CD4-positive, alpha-beta T cell (primary cell): ENCODE measurements at regions not wholly inside any gene's neighbourhood (a gene's known extent, or its start where the extent isn't known, plus 50 kb on each side); places are given as distances from the start of the nearest gene placed in this dataset.

Experiments
- ATAC-seq: fragments of 200-7000 bp; cut with Tn5 transposase; one replicate; pipeline ENCODE4 v1.10.0; 2022; ENCODE audit warnings: mild to moderate bottlenecking; ENCODE audit not compliant: poor library complexity
- CTCF ChIA-PET: fragments of 350-600 bp; sonication (Branson Sonifier 250); formaldehyde crosslinking; loops from one replicate; lab custom pipeline; 2021; ENCODE audit warnings: antibody characterized with exemption, inconsistent platforms; lab: Charles Lee
- POLR2A ChIA-PET: fragments of 350-600 bp; sonication (Branson Sonifier 250); formaldehyde crosslinking; loops from one replicate; lab custom pipeline; 2021; ENCODE audit warnings: antibody characterized with exemption, inconsistent platforms; lab: Charles Lee
- DNase-seq, 14 experiments: peaks; one replicate each; pipeline ENCODE4 v3.0.0-alpha.2; 2013 to 2020; ENCODE audit warnings: mixed read lengths in 2 of 14
- H3K27ac ChIP-seq, 2 donors: one replicate each; pipeline versions ENCODE4 v1.5.1 to v1.7.0; 2013; ENCODE audit warnings: low read length in 2 of 2, low read depth in 1 of 2, mild to moderate bottlenecking in 1 of 2
- H3K27me3 ChIP-seq, 2 experiments: 1 replicate in 1 of 2; 2 replicates in 1 of 2; pipeline versions ENCODE4 v1.6.1 to v1.7.0; 2013; ENCODE audit warnings: low read length in 2 of 2, control low read depth in 1 of 2, mild to moderate bottlenecking in 1 of 2, moderate library complexity in 1 of 2; ENCODE audit not compliant: insufficient read depth in 2 of 2, control insufficient read depth in 1 of 2
- H3K36me3 ChIP-seq: one replicate; pipeline ENCODE4 v1.6.1; 2013; ENCODE audit warnings: low read length, control low read depth; ENCODE audit not compliant: insufficient read depth
- H3K4me1 ChIP-seq: one replicate; pipeline ENCODE4 v1.6.1; 2013; ENCODE audit warnings: low read length, control low read depth; ENCODE audit not compliant: insufficient read depth
- H3K4me3 ChIP-seq: one replicate; pipeline ENCODE4 v1.5.1; 2013; ENCODE audit warnings: mild to moderate bottlenecking, low read length, moderate library complexity
- H3K9me3 ChIP-seq, 2 experiments: 1 replicate in 1 of 2; 2 replicates in 1 of 2; pipeline versions ENCODE4 v1.6.1 to v1.7.0; 2013; ENCODE audit warnings: low read length in 2 of 2, mild to moderate bottlenecking in 2 of 2, control low read depth in 1 of 2, moderate library complexity in 1 of 2; ENCODE audit not compliant: control insufficient read depth in 1 of 2, insufficient read depth in 1 of 2
- H3K27ac Mint-ChIP-seq: one replicate; pipeline ENCODE4 v1.8.0; 2020; ENCODE audit warnings: mixed read lengths
- H3K27me3 Mint-ChIP-seq: one replicate; pipeline ENCODE4 v1.8.0; 2021; ENCODE audit warnings: mixed read lengths
- H3K36me3 Mint-ChIP-seq: one replicate; pipeline ENCODE4 v1.8.0; 2021; ENCODE audit warnings: low read depth, mixed read lengths
- H3K4me1 Mint-ChIP-seq: one replicate; pipeline ENCODE4 v1.8.0; 2021; ENCODE audit warnings: low read depth, mixed read lengths
- H3K4me3 Mint-ChIP-seq: one replicate; pipeline ENCODE4 v1.8.0; 2020; ENCODE audit warnings: mild to moderate bottlenecking, mixed read lengths
- H3K9me3 Mint-ChIP-seq: one replicate; pipeline ENCODE4 v1.8.0; 2020; ENCODE audit warnings: mixed read lengths
- intact Hi-C, 2 experiments: fragments of 100-400 bp; cut with DNase I in 1 of 2; cut with micrococcal nuclease in 1 of 2; formaldehyde crosslinking; loops; one replicate each; pipeline versions ENCODE4 v1.15.1 to v1.9.0; 2023 to 2025; cut with DNase I, micrococcal nuclease
- TF ChIP-seq, protein P1 (sequence below): fragments of 200-600 bp; IDR thresholded peaks from one replicate; pipeline ENCODE4 v1.8.0; 2022; ENCODE audit warnings: antibody characterized with exemption, mild to moderate bottlenecking

DNA sequence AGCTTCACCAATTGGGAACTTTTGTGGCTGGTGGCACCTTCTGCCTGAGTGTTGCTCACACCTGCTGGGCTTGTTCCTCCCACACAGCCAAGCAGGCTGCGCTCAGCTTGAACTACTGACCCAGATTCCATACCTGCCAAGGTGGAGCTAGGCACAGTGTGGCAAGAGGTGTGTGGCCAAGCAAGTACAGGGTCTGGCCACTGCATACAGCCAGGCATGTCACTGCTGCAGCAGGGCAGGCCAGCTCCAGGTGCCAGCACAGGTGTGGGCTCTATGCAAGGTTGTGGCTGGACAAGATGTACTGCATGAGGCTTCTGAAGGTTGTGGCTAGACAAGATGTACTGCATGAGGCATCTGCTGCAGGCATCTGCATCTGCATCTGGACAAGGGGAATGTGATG, 1254.8 kb downstream of the AMY1C start:
- no peak for DNase-seq
- H3K27me3 ChIP-seq: no peaks in the 10 kb centered on the region

DNA sequence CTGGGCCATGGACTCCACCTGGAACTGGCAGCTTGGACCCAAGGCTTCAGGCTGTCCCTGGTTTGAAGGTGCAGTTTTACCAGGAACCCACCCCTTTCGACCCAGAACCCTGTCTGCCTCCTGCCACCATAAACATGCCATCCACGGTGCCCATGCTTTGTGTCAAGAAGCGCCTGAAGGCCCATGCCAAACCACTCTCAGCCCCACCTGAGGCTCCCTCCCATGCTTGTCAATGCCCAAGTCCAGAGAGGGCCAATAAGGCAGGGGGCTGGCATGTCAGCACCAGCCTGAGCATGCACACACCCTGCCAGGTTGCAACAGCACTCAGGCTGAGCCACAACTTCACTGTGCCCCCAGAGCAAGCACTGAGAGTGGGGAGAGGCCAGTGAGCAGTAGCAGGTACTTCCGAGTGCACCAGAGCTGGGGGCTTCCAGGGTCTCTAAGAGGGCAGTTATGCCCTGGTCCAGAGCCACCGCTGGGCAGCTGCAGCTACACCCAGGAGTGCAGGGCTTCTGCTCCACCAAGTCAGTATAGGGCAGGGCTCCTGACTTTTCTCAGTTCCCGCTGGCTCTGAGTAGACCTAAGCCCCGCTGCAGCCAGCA, 1256.0 kb downstream of the AMY1C start:
- H3K27ac ChIP-seq: no peak overlapping the region
- intact Hi-C loops: no loop called here
- H3K36me3 ChIP-seq: no peaks in the 10 kb centered on the region
- TF ChIP-seq, protein P1, sequence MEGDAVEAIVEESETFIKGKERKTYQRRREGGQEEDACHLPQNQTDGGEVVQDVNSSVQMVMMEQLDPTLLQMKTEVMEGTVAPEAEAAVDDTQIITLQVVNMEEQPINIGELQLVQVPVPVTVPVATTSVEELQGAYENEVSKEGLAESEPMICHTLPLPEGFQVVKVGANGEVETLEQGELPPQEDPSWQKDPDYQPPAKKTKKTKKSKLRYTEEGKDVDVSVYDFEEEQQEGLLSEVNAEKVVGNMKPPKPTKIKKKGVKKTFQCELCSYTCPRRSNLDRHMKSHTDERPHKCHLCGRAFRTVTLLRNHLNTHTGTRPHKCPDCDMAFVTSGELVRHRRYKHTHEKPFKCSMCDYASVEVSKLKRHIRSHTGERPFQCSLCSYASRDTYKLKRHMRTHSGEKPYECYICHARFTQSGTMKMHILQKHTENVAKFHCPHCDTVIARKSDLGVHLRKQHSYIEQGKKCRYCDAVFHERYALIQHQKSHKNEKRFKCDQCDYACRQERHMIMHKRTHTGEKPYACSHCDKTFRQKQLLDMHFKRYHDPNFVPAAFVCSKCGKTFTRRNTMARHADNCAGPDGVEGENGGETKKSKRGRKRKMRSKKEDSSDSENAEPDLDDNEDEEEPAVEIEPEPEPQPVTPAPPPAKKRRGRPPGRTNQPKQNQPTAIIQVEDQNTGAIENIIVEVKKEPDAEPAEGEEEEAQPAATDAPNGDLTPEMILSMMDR: no peak
- CTCF ChIA-PET: no interaction called here
- DNase-seq (no peak), ATAC-seq (no peak)
- H3K4me1 ChIP-seq: no peaks in the 10 kb centered on the region
- no peaks in the 10 kb centered on the region for H3K27me3 ChIP-seq
- H3K4me1 Mint-ChIP-seq: no peaks in the 10 kb centered on the region
- POLR2A ChIA-PET: no interaction called here
- no peak overlapping the region for H3K27ac Mint-ChIP-seq
- H3K4me3 ChIP-seq: no peak overlapping the region
- no peak overlapping the region for H3K4me3 Mint-ChIP-seq
- no peaks in the 10 kb centered on the region for H3K36me3 Mint-ChIP-seq
- H3K9me3 Mint-ChIP-seq: peaks cover 9% of the 10 kb centered on the region
- H3K27me3 Mint-ChIP-seq: no peaks in the 10 kb centered on the region
- peaks cover 14% of the 10 kb centered on the region in 2 experiments for H3K9me3 ChIP-seq

More for the DNA sequence above, 1254.8 kb downstream of the AMY1C start:
- no peaks in the 10 kb centered on the region for H3K36me3 ChIP-seq
- TF ChIP-seq, protein P1: no peak
- intact Hi-C loops: no loop called here
- H3K9me3 ChIP-seq: peaks cover 14% of the 10 kb centered on the region in 2 experiments
- no peak overlapping the region for H3K27ac Mint-ChIP-seq
- peaks cover 15% of the 10 kb centered on the region for H3K9me3 Mint-ChIP-seq
- POLR2A ChIA-PET: no interaction called here
- H3K4me1 ChIP-seq: no peaks in the 10 kb centered on the region
- no peaks in the 10 kb centered on the region for H3K4me1 Mint-ChIP-seq
- H3K27ac ChIP-seq: no peak overlapping the region
- ATAC-seq: no peak
- CTCF ChIA-PET: no interaction called here
- H3K27me3 Mint-ChIP-seq: no peaks in the 10 kb centered on the region
- H3K36me3 Mint-ChIP-seq: no peaks in the 10 kb centered on the region
- H3K4me3 ChIP-seq: no peak overlapping the region
- H3K4me3 Mint-ChIP-seq: no peak overlapping the region

- no peaks in the 10 kb centered on the region for H3K4me1 Mint-ChIP-seq
- intact Hi-C loops: no loop called here
- DNase-seq: no peak
- ChIA-PET CTCF (no interaction called here), POLR2A (no interaction called here)
- Histone ChIP-seq H3K27me3 (no peaks in the 10 kb centered on the region), H3K9me3 (peaks cover 3 to 11% of the 10 kb centered on the region in 2 experiments), H3K27ac (no peak overlapping the region), H3K36me3 (no peaks in the 10 kb centered on the region), H3K4me3 (no peak overlapping the region), H3K4me1 (no peaks in the 10 kb centered on the region)
- H3K36me3 Mint-ChIP-seq: no peaks in the 10 kb centered on the region
- TF ChIP-seq, protein P1: no peak
- no peaks in the 10 kb centered on the region for H3K27me3 Mint-ChIP-seq
- H3K4me3 Mint-ChIP-seq: no peak overlapping the region
- no peak for ATAC-seq
- no peak overlapping the region for H3K27ac Mint-ChIP-seq
- H3K9me3 Mint-ChIP-seq: peaks cover 12% of the 10 kb centered on the region
Measured at GRCh38 chr1:105017587-105017986, 1267.9 kb downstream of the AMY1C start.
